ENCODE measurements at regions not wholly inside any gene's neighbourhood (a gene's known extent, or its start where the extent isn't known, plus 50 kb on each side); places are given as distances from the start of the nearest gene placed in this dataset.

- TF ChIP-seq CTCF (conservative IDR thresholded peaks at IDR 0.05; ENCODE audit: low read length) (no peak), EZH2phosphoT487 (IDR thresholded peaks at IDR 0.05; ENCODE audit: borderline replicate concordance) (no peak)
Observed at GRCh38 chr14:65153101-65153500, 50.8 kb upstream of the MAX start.
